RWPE2 (cell line): ENCODE measurements at regions not wholly inside any gene's neighbourhood (a gene's known extent, or its start where the extent isn't known, plus 50 kb on each side); places are given as distances from the start of the nearest gene placed in this dataset.

Source experiments
- ATAC-seq: fragments of 200-7000 bp; cut with Tn5 transposase; 3 replicates; pipeline ENCODE4 v1.9.1; 2021; ENCODE audit warnings: low read depth
- DNase-seq: peaks from one replicate; pipeline ENCODE4 v3.0.0-alpha.2; 2020; ENCODE audit warnings: low spot score
- H3K27ac ChIP-seq: fragments of 450-650 bp; 2 replicates; pipeline ENCODE4 v1.5.1; 2017; ENCODE audit warnings: mild to moderate bottlenecking; ENCODE audit not compliant: poor library complexity, severe bottlenecking
- H3K27me3 ChIP-seq: fragments of 250-450 bp; sonication (Bioruptor Pico); 2 replicates; pipeline ENCODE4 v1.5.1; 2021; ENCODE audit warnings: mild to moderate bottlenecking, moderate library complexity; ENCODE audit not compliant: insufficient read depth, poor library complexity, severe bottlenecking
- H3K36me3 ChIP-seq: fragments of 250-450 bp; sonication (Bioruptor Pico); 2 replicates; pipeline ENCODE4 v1.5.1; 2020; ENCODE audit warnings: low read depth, mild to moderate bottlenecking, moderate library complexity
- H3K4me1 ChIP-seq: fragments of 250-450 bp; sonication (Bioruptor Pico); 2 replicates; pipeline ENCODE4 v1.5.1; 2021; ENCODE audit warnings: mild to moderate bottlenecking, moderate library complexity; ENCODE audit not compliant: insufficient read depth, poor library complexity, severe bottlenecking
- H3K4me3 ChIP-seq: fragments of 250-450 bp; sonication (Bioruptor Pico); 2 replicates; pipeline ENCODE4 v1.5.1; 2021; ENCODE audit warnings: mild to moderate bottlenecking, moderate library complexity; ENCODE audit not compliant: severe bottlenecking
- H3K9me3 ChIP-seq: fragments of 250-450 bp; sonication (Bioruptor Pico); 2 replicates; pipeline ENCODE4 v1.5.1; 2021; ENCODE audit warnings: mild to moderate bottlenecking, moderate library complexity; ENCODE audit not compliant: severe bottlenecking
- TF ChIP-seq, protein P1 (sequence below): fragments of 450-650 bp; IDR thresholded peaks from one replicate; pipeline ENCODE4 v1.5.1; 2017; ENCODE audit warnings: mild to moderate bottlenecking, moderate library complexity; ENCODE audit not compliant: poor library complexity, severe bottlenecking

DNA sequence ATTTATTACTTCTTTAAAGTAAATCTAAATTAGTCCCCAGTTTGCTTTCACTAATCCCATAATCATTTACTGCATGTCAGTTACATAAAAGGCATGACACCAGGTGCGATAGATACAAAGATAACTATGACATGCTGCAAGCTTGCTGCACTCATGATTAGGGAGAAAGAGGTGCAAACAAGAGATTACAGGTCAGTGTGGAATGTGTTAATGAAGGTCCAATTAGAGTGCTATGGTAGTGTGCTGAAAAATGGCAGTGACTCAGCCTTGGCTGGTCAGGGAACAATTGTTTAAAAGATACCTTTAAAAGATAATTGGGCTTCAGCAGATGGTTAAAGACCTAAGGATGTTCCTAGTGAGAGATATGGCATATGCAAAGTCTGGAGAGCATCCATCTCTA lies 352.6 kb upstream of the TGFBR2 start:
- H3K27me3 ChIP-seq = no peaks in the 10 kb centered on the region
- TF ChIP-seq, protein P1, sequence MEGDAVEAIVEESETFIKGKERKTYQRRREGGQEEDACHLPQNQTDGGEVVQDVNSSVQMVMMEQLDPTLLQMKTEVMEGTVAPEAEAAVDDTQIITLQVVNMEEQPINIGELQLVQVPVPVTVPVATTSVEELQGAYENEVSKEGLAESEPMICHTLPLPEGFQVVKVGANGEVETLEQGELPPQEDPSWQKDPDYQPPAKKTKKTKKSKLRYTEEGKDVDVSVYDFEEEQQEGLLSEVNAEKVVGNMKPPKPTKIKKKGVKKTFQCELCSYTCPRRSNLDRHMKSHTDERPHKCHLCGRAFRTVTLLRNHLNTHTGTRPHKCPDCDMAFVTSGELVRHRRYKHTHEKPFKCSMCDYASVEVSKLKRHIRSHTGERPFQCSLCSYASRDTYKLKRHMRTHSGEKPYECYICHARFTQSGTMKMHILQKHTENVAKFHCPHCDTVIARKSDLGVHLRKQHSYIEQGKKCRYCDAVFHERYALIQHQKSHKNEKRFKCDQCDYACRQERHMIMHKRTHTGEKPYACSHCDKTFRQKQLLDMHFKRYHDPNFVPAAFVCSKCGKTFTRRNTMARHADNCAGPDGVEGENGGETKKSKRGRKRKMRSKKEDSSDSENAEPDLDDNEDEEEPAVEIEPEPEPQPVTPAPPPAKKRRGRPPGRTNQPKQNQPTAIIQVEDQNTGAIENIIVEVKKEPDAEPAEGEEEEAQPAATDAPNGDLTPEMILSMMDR = no peak
- no peak overlapping the region for H3K27ac ChIP-seq
- no peaks in the 10 kb centered on the region for H3K9me3 ChIP-seq
- ATAC-seq (no peak), DNase-seq (no peak)
- H3K36me3 ChIP-seq = no peaks in the 10 kb centered on the region
- H3K4me3 ChIP-seq = no peak overlapping the region
- H3K4me1 ChIP-seq = no peaks in the 10 kb centered on the region

DNA sequence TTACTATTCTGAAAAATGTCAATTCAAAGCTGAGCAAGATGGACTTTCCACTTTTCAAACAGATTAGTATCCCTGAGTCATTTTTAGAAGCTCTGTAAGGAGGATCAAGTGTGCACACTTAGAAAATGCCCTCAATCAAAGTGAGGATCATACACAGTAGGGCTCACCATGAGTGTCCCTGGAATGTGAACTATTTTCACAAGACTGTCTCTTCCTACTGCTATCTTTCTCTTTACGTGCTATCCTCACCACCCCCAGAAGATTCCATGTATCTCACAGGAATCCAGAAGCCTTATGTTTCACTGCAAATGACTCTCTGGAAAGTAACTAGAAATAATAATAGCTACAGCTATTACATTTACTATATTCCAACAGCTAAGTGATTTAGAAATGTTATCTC lies 349.9 kb upstream of the TGFBR2 start:
- TF ChIP-seq, protein P1 = no peak
- ATAC-seq (no peak), DNase-seq (no peak)
- no peaks in the 10 kb centered on the region for H3K27me3 ChIP-seq
- H3K4me1 ChIP-seq = no peaks in the 10 kb centered on the region
- no peaks in the 10 kb centered on the region for H3K36me3 ChIP-seq
- no peak overlapping the region for H3K27ac ChIP-seq
- no peak overlapping the region for H3K4me3 ChIP-seq
- H3K9me3 ChIP-seq = no peaks in the 10 kb centered on the region

DNA sequence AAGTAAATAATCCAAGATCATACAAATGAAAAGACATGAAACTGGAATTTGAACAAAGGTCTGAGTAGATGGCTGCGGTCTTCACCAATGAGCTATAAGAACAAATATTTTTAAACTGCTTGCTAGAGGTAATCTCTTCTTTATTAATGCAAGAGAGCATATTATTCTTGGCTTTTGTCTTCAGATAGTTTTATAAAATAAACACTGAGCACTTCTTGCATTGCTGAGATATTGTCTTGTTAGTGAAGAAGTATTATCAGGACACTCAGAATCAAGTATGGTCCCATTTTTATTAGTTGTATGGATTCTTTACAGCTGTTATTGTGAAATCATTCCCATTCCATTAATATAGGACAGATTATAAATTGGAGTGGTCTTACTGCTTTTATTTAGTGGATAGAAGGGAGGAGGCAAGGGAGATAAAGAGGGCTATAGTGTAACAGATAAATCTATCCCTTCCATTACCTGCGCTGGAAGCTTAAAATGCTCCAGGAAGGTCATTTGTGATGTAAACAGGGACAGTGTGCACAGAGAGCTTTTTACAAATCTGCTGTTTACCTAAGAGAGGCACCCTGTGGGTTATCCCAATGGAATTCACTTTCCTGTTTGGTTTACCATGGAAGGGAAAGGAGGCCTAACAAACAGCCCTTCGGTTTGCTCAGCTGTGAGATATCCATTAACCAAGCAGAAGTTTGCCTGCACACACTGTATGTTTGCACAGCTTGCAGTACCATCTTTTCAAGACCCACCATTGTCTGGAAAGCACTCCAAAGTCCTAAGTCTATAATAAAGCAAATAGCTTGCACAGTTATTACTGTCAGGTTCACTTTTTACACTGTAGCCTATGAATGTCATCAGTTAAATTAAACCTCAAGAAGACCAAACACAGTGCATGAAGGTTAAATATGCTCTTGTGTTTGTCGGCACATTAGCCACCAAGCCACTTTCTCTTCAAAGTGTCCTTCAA lies 347.7 kb upstream of the TGFBR2 start:
- H3K36me3 ChIP-seq = no peaks in the 10 kb centered on the region
- no peaks in the 10 kb centered on the region for H3K27me3 ChIP-seq
- H3K9me3 ChIP-seq = no peaks in the 10 kb centered on the region
- no peaks in the 10 kb centered on the region for H3K4me1 ChIP-seq
- DNase-seq (no peak), ATAC-seq (no peak)
- no peak overlapping the region for H3K27ac ChIP-seq
- TF ChIP-seq, protein P1 = no peak
- H3K4me3 ChIP-seq = no peak overlapping the region

DNA sequence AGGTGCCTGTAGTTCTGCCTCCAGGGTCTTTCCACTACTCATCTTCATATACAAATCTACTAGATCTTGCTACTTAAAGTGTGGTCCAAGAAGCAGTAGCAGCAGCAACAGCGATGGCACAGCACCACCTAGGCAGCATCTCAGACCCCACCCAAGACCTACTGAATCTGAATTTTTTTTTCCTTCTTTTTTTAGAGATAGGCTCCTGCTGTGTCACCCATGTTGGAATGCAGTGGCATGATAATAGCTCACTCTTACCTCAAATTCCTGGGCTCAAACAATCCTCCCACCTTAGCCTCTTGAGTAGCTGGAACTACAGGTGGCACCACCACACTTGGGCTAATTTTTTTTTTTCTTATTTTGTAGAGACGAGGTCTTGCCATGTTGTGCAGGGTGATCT lies 346.7 kb upstream of the TGFBR2 start:
- peaks cover 3% of the 10 kb centered on the region for H3K9me3 ChIP-seq
- TF ChIP-seq, protein P1 = no peak
- no peaks in the 10 kb centered on the region for H3K27me3 ChIP-seq
- H3K36me3 ChIP-seq = no peaks in the 10 kb centered on the region
- H3K4me1 ChIP-seq = no peaks in the 10 kb centered on the region
- H3K27ac ChIP-seq = no peak overlapping the region
- DNase-seq = no peak
- no peak for ATAC-seq
- H3K4me3 ChIP-seq = no peak overlapping the region

DNA sequence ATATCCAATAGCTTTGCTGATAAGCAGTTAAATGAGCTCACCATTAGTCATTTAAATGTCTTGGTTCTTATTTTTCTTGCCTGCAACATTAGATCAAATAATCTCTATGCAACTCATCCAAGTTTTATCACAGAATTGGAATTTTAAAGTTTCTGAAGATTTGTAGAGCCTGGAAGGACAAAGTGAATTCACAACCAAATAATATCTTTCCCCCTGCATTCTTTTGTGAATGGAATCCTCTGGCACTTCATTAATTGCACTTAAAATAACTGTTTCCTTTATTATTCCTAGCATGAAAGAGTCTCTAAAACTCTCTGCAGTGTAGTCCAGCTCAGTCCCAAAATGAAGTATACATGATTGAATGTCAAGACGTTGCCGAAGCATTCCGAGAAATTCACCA lies 345.6 kb upstream of the TGFBR2 start:
- no peak for ATAC-seq
- TF ChIP-seq, protein P1 = no peak
- Histone ChIP-seq H3K9me3 (peaks cover 3% of the 10 kb centered on the region), H3K36me3 (no peaks in the 10 kb centered on the region), H3K4me3 (no peak overlapping the region), H3K27ac (no peak overlapping the region), H3K4me1 (no peaks in the 10 kb centered on the region), H3K27me3 (no peaks in the 10 kb centered on the region)
- no peak for DNase-seq
